Activated CD4-positive, alpha-beta memory T cell treated with anti-CD3 and anti-CD28 coated beads for 36 hours (primary cell): ENCODE measurements at regions not wholly inside any gene's neighbourhood (a gene's known extent, or its start where the extent isn't known, plus 50 kb on each side); places are given as distances from the start of the nearest gene placed in this dataset.
A peak's percentile ranks its signal among the peaks of the same experiment; 100 is the strongest.

ENCODE experiments used
- CTCF ChIA-PET: fragments of 350-600 bp; sonication (Branson Sonifier 250); formaldehyde crosslinking; loops from one replicate; lab custom pipeline; 2021; ENCODE audit warnings: antibody characterized with exemption, inconsistent platforms; lab: Charles Lee
- POLR2A ChIA-PET: fragments of 350-600 bp; sonication (Branson Sonifier 250); formaldehyde crosslinking; loops from one replicate; lab custom pipeline; 2021; ENCODE audit warnings: antibody characterized with exemption; lab: Charles Lee
- DNase-seq: peaks from one replicate; pipeline ENCODE4 v3.0.0-alpha.2; 2020
- H3K27ac Mint-ChIP-seq: one replicate; pipeline ENCODE4 v1.8.0; 2021; ENCODE audit warnings: mixed read lengths
- H3K27me3 Mint-ChIP-seq: one replicate; pipeline ENCODE4 v1.8.0; 2021; ENCODE audit warnings: mixed read lengths
- H3K36me3 Mint-ChIP-seq: one replicate; pipeline ENCODE4 v1.8.0; 2021; ENCODE audit warnings: mixed read lengths
- H3K4me1 Mint-ChIP-seq: one replicate; pipeline ENCODE4 v1.8.0; 2021; ENCODE audit warnings: low read depth, mixed read lengths
- H3K4me3 Mint-ChIP-seq: one replicate; pipeline ENCODE4 v1.8.0; 2021; ENCODE audit warnings: mild to moderate bottlenecking, mixed read lengths
- H3K9me3 Mint-ChIP-seq: one replicate; pipeline ENCODE4 v1.8.0; 2021; ENCODE audit warnings: mixed read lengths
- intact Hi-C: fragments of 100-400 bp; cut with micrococcal nuclease; formaldehyde crosslinking; loops from one replicate; pipeline ENCODE4 v1.15.1; 2023

GRCh38 chr2:201959626-201960025 lies 74.0 kb upstream of the FZD7 start:
- Mint-ChIP-seq H3K4me1 (no peaks in the 10 kb centered on the region), H3K27me3 (peaks cover 6% of the 10 kb centered on the region), H3K4me3 (no peak overlapping the region), H3K9me3 (no peaks in the 10 kb centered on the region), H3K27ac (no peak overlapping the region), H3K36me3 (no peaks in the 10 kb centered on the region)
- intact Hi-C loops = no loop called here
- POLR2A ChIA-PET = no interaction called here
- CTCF ChIA-PET = no interaction called here
- no peak for DNase-seq

DNA sequence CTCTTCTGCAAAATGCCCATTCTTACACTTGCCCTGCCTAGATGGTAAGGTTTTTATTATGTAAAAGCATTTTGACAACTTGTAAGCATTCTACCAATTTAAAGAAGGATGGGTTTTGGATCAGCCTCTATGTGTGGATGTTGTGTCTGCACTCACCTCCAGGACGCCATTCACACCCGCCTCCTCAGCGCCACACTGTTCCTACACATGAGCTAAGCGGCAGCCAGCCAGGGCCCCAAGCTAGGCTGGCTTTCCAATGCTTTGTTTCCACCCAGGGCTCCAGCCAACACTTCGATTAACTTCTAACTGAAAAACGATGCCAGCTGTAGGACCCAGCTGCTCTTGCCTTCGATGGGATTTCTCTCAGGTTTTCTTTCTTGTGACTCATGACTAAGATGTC lies 73.3 kb upstream of the FZD7 start:
- POLR2A ChIA-PET = no interaction called here
- Mint-ChIP-seq H3K4me1 (no peaks in the 10 kb centered on the region), H3K4me3 (no peak overlapping the region), H3K36me3 (no peaks in the 10 kb centered on the region), H3K9me3 (no peaks in the 10 kb centered on the region), H3K27ac (no peak overlapping the region), H3K27me3 (peaks cover 3% of the 10 kb centered on the region)
- intact Hi-C loops = no loop called here
- DNase-seq = no peak
- CTCF ChIA-PET = no interaction called here

DNA sequence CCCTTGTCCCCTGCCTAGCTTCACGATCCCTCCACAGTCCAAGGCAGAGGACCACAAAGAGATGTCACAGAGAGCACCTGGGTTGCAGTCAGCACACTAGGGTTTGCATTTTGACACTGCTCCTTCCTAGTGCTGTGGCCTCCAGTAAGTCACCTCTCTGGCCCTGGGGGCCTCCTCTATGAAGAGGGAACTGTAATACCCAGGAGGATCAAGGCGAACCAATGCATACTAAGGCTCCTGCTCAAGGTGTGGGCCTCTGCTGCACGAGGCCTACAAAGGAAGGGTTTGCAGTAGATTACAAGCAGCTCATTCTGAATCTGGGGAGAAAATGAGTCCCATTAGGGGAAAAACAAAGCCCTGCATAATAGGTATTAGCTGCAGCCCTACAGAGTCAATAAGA lies 72.3 kb upstream of the FZD7 start:
- Mint-ChIP-seq H3K9me3 (no peaks in the 10 kb centered on the region), H3K4me1 (no peaks in the 10 kb centered on the region), H3K27ac (no peak overlapping the region), H3K36me3 (no peaks in the 10 kb centered on the region), H3K4me3 (no peak overlapping the region), H3K27me3 (peaks cover 3% of the 10 kb centered on the region)
- CTCF ChIA-PET = no interaction called here
- intact Hi-C loops = no loop called here
- POLR2A ChIA-PET = no interaction called here
- no peak for DNase-seq

DNA sequence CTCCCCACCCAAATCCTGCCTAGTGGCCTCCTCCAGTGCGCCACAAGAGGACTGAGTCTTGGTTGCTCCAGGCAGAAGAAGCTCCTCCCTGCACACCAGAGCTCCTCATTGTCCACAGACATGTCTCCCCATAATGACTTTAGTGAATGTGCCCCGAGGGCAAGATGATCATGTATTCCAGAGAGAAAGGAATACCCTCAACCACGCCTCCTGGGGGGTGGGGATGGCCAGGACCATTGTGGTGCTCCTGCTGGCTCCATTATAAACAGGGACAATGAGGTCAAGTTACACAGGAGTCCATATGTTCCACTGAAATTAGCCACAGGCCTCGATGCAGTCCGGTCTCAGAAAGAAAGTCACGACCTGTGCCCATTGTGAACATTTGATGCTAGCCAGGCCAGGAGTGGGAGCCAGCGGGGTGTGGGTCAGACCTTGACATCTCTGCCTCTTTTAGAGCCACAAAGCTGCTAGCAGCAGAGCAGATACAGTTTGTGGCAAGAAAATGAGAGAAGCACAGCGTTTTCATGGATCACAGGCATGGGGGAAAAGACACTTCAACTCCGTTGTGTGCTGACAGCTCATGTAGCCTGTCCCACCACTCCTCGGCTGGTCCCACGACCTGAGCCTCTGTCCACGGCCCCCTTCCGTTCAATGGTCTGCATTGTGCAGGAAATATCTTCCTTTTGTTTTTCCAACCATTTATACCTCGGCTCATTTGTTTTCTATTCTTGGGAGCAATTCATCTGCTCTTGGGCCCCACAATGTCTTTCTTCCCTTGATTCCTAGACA lies 70.7 kb upstream of the FZD7 start:
- Mint-ChIP-seq H3K9me3 (no peaks in the 10 kb centered on the region), H3K4me3 (no peak overlapping the region), H3K27me3 (no peaks in the 10 kb centered on the region), H3K36me3 (no peaks in the 10 kb centered on the region), H3K27ac (no peak overlapping the region), H3K4me1 (no peaks in the 10 kb centered on the region)
- CTCF ChIA-PET = no interaction called here
- POLR2A ChIA-PET = no interaction called here
- DNase-seq = no peak
- intact Hi-C loops = no loop called here

DNA sequence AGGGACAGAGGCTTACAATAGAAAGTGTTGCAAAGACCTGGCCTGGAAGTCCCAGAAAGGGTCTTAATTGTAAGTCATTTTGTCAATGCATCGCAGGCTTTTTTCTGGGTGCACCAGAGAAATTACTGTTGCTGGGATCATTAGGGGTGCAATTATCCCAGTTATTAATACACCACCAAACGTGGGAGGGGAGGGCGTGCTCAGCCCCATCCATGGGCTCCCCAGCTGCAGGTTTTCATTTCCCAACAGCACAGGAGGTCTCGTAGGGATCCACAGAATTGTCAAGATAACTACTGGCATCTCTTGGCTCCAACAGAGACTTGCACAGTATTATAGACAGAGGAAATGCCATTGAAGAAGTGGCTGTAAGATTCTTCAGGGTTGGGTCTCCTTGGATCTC lies 69.6 kb upstream of the FZD7 start:
- no peaks in the 10 kb centered on the region for H3K9me3 Mint-ChIP-seq
- DNase-seq = no peak
- POLR2A ChIA-PET = no interaction called here
- intact Hi-C loops = no loop called here
- H3K4me1 Mint-ChIP-seq = no peaks in the 10 kb centered on the region
- H3K36me3 Mint-ChIP-seq = no peaks in the 10 kb centered on the region
- peak overlapping the region; percentile 80 for H3K27ac Mint-ChIP-seq
- H3K4me3 Mint-ChIP-seq = no peak overlapping the region
- H3K27me3 Mint-ChIP-seq = no peaks in the 10 kb centered on the region
- CTCF ChIA-PET = no interaction called here

- no peaks in the 10 kb centered on the region for H3K27me3 Mint-ChIP-seq
- H3K9me3 Mint-ChIP-seq = no peaks in the 10 kb centered on the region
- H3K4me1 Mint-ChIP-seq = no peaks in the 10 kb centered on the region
- DNase-seq = peak; percentile 59
- peak overlapping the region; percentile 80 for H3K27ac Mint-ChIP-seq
- no peak overlapping the region for H3K4me3 Mint-ChIP-seq
- H3K36me3 Mint-ChIP-seq = no peaks in the 10 kb centered on the region
- intact Hi-C loops = no loop called here
- ChIA-PET POLR2A (no interaction called here), CTCF (no interaction called here)
Measured at GRCh38 chr2:201964631-201965206, 68.9 kb upstream of the FZD7 start.

GRCh38 chr2:201965550-201965949 lies 68.1 kb upstream of the FZD7 start:
- ChIA-PET POLR2A (no interaction called here), CTCF (no interaction called here)
- H3K27me3 Mint-ChIP-seq = no peaks in the 10 kb centered on the region
- no peaks in the 10 kb centered on the region for H3K9me3 Mint-ChIP-seq
- intact Hi-C loops = no loop called here
- H3K4me1 Mint-ChIP-seq = no peaks in the 10 kb centered on the region
- H3K36me3 Mint-ChIP-seq = no peaks in the 10 kb centered on the region
- no peak for DNase-seq
- H3K27ac Mint-ChIP-seq = no peak overlapping the region
- no peak overlapping the region for H3K4me3 Mint-ChIP-seq

DNA sequence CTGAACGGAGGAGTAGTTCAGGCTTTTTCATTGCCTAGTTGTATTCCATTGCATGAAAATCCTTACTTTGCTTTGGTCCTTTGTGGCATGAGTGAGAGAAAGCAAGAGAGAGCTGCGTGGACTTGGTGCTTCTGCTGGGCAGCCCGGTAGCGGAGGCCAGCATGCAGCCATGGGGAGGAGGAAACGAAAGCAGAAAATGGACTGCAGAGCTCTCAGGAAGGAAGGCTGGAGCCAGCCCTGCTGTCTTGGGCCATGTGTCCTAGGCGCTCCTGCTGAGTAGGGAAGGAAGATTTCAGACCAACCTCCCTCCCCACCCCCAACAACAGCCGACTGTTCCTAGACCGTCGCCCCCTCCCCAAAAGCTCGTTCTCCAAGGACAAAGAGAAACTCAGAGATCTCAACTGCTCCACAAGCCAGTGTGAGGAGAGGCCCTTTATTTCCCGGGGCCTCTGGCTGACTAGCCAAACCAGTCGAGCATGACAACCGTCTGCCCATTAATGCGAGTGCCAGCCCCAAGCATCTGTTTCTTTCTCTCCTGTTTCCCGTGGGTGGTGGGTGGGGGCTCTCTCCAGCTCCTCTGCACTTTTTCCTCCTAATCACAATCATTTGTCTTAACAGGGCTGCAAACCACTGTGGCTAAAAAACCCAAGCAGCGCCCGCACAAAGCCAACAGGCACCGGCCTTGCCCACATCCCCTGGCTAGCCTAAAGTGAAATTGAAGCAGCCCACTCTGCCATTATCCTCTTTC lies 66.8 kb upstream of the FZD7 start:
- Mint-ChIP-seq H3K27ac (no peak overlapping the region), H3K9me3 (no peaks in the 10 kb centered on the region), H3K27me3 (no peaks in the 10 kb centered on the region), H3K4me3 (no peak overlapping the region), H3K36me3 (no peaks in the 10 kb centered on the region), H3K4me1 (no peaks in the 10 kb centered on the region)
- ChIA-PET POLR2A (no interaction called here), CTCF (no interaction called here)
- no peak for DNase-seq
- intact Hi-C loops = no loop called here

- no peak overlapping the region for H3K27ac Mint-ChIP-seq
- no peaks in the 10 kb centered on the region for H3K27me3 Mint-ChIP-seq
- no peaks in the 10 kb centered on the region for H3K4me1 Mint-ChIP-seq
- POLR2A ChIA-PET = no interaction called here
- CTCF ChIA-PET = no interaction called here
- intact Hi-C loops = no loop called here
- no peaks in the 10 kb centered on the region for H3K36me3 Mint-ChIP-seq
- H3K4me3 Mint-ChIP-seq = no peak overlapping the region
- H3K9me3 Mint-ChIP-seq = no peaks in the 10 kb centered on the region
- no peak for DNase-seq
Measured at GRCh38 chr2:201968050-201968449, 65.6 kb upstream of the FZD7 start.

GRCh38 chr2:201968476-201968875 lies 65.2 kb upstream of the FZD7 start:
- H3K36me3 Mint-ChIP-seq = no peaks in the 10 kb centered on the region
- no peak overlapping the region for H3K27ac Mint-ChIP-seq

DNA sequence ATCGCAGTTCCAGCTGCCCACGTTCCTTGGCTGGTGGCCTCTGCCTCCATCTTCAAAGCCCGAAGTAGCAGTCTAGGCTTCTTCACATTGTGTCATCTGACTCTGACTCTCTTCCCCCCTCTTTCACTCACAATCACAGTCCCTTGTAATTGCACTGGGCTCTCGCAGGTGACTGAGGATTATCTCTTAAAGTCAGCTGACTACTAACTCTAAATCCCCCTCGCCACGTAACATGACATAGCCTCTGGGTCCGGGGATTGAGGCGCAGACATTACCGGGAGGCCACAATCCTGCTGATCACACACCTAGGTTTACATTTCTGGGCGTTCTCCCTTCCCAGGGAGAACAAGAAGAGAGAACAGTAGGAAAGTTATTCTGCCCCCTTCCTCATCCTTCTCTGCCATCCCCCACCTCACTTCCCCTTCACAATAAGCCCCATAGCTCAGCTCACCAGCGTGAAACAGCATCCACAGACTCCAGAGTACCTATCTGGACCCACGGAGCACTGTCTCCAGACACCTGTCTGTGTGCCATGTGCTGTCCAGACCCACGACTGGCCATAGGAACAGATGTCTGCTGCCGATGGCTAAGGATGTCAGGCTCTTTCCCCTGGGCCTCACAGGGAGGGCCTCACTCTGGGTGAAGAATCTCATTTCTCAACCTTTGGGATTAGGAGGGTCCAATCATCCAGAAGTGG lies 64.3 kb upstream of the FZD7 start:
- H3K36me3 Mint-ChIP-seq = no peaks in the 10 kb centered on the region
- H3K4me3 Mint-ChIP-seq = no peak overlapping the region
- no peak overlapping the region for H3K27ac Mint-ChIP-seq
- H3K9me3 Mint-ChIP-seq = no peaks in the 10 kb centered on the region
- H3K27me3 Mint-ChIP-seq = no peaks in the 10 kb centered on the region
- POLR2A ChIA-PET = no interaction called here
- no peak for DNase-seq
- no peaks in the 10 kb centered on the region for H3K4me1 Mint-ChIP-seq
- CTCF ChIA-PET = no interaction called here
- intact Hi-C loops = no loop called here

More at GRCh38 chr2:201968476-201968875, 65.2 kb upstream of the FZD7 start:
- no peaks in the 10 kb centered on the region for H3K27me3 Mint-ChIP-seq
- H3K9me3 Mint-ChIP-seq = no peaks in the 10 kb centered on the region
- no peak for DNase-seq
- ChIA-PET POLR2A (no interaction called here), CTCF (no interaction called here)
- intact Hi-C loops = no loop called here
- no peak overlapping the region for H3K4me3 Mint-ChIP-seq
- no peaks in the 10 kb centered on the region for H3K4me1 Mint-ChIP-seq
